ENCODE measurements at regions not wholly inside any gene's neighbourhood (a gene's known extent, or its start where the extent isn't known, plus 50 kb on each side); places are given as distances from the start of the nearest gene placed in this dataset.

- no peak for DNase-seq
Observed at GRCh38 chr6:4587171-4587570, 189.0 kb upstream of the CDYL start.

GRCh38 chr6:4586469-4586859 lies 189.7 kb upstream of the CDYL start:
- no peak for DNase-seq

- no peak for DNase-seq
Observed at GRCh38 chr6:4585682-4586468, 190.3 kb upstream of the CDYL start.

GRCh38 chr6:4584801-4585200 lies 191.4 kb upstream of the CDYL start:
- no peak for DNase-seq

- DNase-seq: peak; percentile 65
Observed at GRCh38 chr6:4582506-4583417, 193.4 kb upstream of the CDYL start.

- DNase-seq: peak; percentile 93
Observed at GRCh38 chr6:4581468-4582385, 194.5 kb upstream of the CDYL start.

GRCh38 chr6:4580361-4580760 lies 195.8 kb upstream of the CDYL start:
- no peak for DNase-seq

GRCh38 chr6:4577406-4577805 lies 198.8 kb upstream of the CDYL start:
- peak; percentile 91 for DNase-seq

GRCh38 chr6:4575714-4576113 lies 200.5 kb upstream of the CDYL start:
- DNase-seq: no peak

- peak; percentile 91 for DNase-seq
Observed at GRCh38 chr6:4574007-4574406, 202.2 kb upstream of the CDYL start.

- DNase-seq: no peak
Observed at GRCh38 chr6:4571011-4571410, 205.2 kb upstream of the CDYL start.

GRCh38 chr6:4568138-4568537 lies 208.1 kb upstream of the CDYL start:
- DNase-seq: no peak

- peak; percentile 76 for DNase-seq
Observed at GRCh38 chr6:4567141-4567540, 209.1 kb upstream of the CDYL start.

- no peak for DNase-seq
Observed at GRCh38 chr6:4565301-4566250, 210.6 kb upstream of the CDYL start.

GRCh38 chr6:4564801-4565271 lies 211.4 kb upstream of the CDYL start:
- DNase-seq: no peak

GRCh38 chr6:4563877-4564276 lies 212.3 kb upstream of the CDYL start:
- DNase-seq: no peak

GRCh38 chr6:4563156-4563555 lies 213.0 kb upstream of the CDYL start:
- no peak for DNase-seq

GRCh38 chr6:4561773-4562400 lies 214.3 kb upstream of the CDYL start:
- DNase-seq: no peak

- no peak for DNase-seq
Observed at GRCh38 chr6:4561078-4561435, 215.1 kb upstream of the CDYL start.

GRCh38 chr6:4560221-4561077 lies 215.8 kb upstream of the CDYL start:
- DNase-seq: no peak
